ENCODE measurements at regions not wholly inside any gene's neighbourhood (a gene's known extent, or its start where the extent isn't known, plus 50 kb on each side); places are given as distances from the start of the nearest gene placed in this dataset.

DNA sequence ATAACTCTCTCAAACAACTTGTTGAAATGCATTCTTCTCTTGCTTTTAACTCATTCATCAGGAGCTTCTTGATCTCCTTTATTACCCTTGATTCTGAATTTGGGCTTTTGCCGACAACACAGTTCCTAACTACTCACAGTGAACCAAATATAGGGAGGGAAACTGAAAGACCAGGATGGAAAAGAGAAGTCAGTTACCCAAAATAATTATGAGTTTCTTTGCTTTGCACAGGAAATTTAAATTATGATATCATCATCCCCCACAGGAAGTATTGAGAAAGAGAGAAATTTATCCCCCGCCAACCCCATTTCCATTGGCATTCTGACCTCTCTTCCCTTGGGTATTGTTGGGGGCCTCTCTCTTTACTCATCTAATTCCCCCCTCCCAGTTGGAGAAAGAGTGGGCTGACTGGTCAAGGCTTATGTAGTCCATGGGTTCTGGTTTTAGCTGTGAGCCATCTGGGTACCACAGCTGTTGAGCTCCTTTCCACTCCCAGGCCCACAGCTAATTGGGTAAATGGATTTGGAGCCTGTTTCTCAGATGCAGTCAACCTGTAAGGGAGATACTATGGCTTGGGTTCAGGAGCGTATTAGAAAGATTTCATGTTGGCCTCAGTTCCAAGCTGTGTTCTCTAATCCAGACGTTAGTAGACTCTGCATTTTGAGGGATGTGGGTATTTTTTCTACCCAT is 109.0 kb downstream of the FZD1 start:
- CTCF ChIA-PET: interaction anchor here (0.6 kb wide), 1 partner anchor 15 kb away, joined by 3 read pairs; no protein-coding TSS in a partner anchor
- Mint-ChIP-seq H3K27ac (no peak overlapping the region), H3K27me3 (ENCODE audit: low read depth) (peaks cover 8% of the 10 kb centered on the region), H3K4me1 (peaks cover 26% of the 10 kb centered on the region), H3K9me3 (peaks cover 5% of the 10 kb centered on the region; the same call in 1 of the 2 replicates), H3K4me3 (no peak overlapping the region), H3K36me3 (no peaks in the 10 kb centered on the region)
- ATAC-seq (no peak), DNase-seq (ENCODE audit: low spot score) (no peak)
- no peak for TF ChIP-seq NR2C2 (CRISPR knock-in tag; IDR thresholded peaks at IDR 0.05)
- POLR2A ChIA-PET: no interaction called here

DNA sequence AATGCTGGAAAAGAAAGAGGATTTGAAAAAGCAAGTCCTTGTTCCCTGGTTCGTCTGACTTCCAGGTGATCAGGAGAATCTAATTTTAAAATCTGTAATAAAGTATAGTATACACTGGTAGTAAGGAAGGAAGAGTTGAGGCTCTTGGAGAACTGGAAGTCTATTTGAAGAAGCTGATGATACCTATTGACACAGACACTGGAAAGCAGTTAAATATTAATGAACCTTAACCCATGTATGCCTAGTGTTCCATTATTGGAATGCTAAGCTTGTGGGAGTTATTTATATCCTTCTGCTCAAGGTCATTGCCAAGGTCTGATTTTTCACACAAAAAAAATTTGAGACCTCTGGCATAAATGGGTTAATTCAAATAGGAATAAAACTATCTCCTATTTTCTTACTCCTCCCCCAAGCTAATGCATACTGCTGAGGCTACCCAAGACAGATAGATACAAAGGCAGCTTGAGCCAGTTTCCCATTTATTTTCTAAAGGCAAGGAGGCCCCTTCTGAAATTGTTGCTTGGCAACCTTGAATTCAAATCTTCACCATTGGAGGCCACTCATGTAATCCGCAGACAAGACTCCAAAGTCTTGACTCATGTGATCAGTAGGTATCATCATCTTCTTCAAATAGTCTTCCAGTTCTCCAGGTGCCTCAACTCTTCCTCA is 110.2 kb downstream of the FZD1 start:
- POLR2A ChIA-PET: no interaction called here
- CTCF ChIA-PET: no interaction called here

More for the DNA sequence above, 110.2 kb downstream of the FZD1 start:
- Mint-ChIP-seq H3K27me3 (ENCODE audit: low read depth) (no peaks in the 10 kb centered on the region; the same call in 1 of the 2 replicates), H3K9me3 (peaks cover 5% of the 10 kb centered on the region; the same call in 1 of the 2 replicates), H3K27ac (no peak overlapping the region), H3K36me3 (no peaks in the 10 kb centered on the region), H3K4me1 (peaks cover 18% of the 10 kb centered on the region), H3K4me3 (no peak overlapping the region)
- ATAC-seq (no peak), DNase-seq (ENCODE audit: low spot score) (no peak)
- TF ChIP-seq, protein P1, sequence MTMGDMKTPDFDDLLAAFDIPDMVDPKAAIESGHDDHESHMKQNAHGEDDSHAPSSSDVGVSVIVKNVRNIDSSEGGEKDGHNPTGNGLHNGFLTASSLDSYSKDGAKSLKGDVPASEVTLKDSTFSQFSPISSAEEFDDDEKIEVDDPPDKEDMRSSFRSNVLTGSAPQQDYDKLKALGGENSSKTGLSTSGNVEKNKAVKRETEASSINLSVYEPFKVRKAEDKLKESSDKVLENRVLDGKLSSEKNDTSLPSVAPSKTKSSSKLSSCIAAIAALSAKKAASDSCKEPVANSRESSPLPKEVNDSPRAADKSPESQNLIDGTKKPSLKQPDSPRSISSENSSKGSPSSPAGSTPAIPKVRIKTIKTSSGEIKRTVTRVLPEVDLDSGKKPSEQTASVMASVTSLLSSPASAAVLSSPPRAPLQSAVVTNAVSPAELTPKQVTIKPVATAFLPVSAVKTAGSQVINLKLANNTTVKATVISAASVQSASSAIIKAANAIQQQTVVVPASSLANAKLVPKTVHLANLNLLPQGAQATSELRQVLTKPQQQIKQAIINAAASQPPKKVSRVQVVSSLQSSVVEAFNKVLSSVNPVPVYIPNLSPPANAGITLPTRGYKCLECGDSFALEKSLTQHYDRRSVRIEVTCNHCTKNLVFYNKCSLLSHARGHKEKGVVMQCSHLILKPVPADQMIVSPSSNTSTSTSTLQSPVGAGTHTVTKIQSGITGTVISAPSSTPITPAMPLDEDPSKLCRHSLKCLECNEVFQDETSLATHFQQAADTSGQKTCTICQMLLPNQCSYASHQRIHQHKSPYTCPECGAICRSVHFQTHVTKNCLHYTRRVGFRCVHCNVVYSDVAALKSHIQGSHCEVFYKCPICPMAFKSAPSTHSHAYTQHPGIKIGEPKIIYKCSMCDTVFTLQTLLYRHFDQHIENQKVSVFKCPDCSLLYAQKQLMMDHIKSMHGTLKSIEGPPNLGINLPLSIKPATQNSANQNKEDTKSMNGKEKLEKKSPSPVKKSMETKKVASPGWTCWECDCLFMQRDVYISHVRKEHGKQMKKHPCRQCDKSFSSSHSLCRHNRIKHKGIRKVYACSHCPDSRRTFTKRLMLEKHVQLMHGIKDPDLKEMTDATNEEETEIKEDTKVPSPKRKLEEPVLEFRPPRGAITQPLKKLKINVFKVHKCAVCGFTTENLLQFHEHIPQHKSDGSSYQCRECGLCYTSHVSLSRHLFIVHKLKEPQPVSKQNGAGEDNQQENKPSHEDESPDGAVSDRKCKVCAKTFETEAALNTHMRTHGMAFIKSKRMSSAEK (CRISPR knock-in tag; IDR thresholded peaks at IDR 0.05; ENCODE audit: borderline replicate concordance): no peak
- TF ChIP-seq, protein P2, sequence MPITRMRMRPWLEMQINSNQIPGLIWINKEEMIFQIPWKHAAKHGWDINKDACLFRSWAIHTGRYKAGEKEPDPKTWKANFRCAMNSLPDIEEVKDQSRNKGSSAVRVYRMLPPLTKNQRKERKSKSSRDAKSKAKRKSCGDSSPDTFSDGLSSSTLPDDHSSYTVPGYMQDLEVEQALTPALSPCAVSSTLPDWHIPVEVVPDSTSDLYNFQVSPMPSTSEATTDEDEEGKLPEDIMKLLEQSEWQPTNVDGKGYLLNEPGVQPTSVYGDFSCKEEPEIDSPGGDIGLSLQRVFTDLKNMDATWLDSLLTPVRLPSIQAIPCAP (CRISPR knock-in tag; IDR thresholded peaks at IDR 0.05): no peak
- TF ChIP-seq GTF2I (CRISPR knock-in tag; conservative IDR thresholded peaks at IDR 0.05) (no peak), NFATC4 (CRISPR knock-in tag; IDR thresholded peaks at IDR 0.05) (no peak), GABPB1 (CRISPR knock-in tag; IDR thresholded peaks at IDR 0.05) (no peak), ESRRA (CRISPR knock-in tag; IDR thresholded peaks at IDR 0.05; ENCODE audit: borderline replicate concordance) (no peak)
- TF ChIP-seq, protein P3, sequence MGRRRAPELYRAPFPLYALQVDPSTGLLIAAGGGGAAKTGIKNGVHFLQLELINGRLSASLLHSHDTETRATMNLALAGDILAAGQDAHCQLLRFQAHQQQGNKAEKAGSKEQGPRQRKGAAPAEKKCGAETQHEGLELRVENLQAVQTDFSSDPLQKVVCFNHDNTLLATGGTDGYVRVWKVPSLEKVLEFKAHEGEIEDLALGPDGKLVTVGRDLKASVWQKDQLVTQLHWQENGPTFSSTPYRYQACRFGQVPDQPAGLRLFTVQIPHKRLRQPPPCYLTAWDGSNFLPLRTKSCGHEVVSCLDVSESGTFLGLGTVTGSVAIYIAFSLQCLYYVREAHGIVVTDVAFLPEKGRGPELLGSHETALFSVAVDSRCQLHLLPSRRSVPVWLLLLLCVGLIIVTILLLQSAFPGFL (CRISPR knock-in tag; IDR thresholded peaks at IDR 0.05; ENCODE audit: borderline replicate concordance): no peak
- TF ChIP-seq, protein P4, sequence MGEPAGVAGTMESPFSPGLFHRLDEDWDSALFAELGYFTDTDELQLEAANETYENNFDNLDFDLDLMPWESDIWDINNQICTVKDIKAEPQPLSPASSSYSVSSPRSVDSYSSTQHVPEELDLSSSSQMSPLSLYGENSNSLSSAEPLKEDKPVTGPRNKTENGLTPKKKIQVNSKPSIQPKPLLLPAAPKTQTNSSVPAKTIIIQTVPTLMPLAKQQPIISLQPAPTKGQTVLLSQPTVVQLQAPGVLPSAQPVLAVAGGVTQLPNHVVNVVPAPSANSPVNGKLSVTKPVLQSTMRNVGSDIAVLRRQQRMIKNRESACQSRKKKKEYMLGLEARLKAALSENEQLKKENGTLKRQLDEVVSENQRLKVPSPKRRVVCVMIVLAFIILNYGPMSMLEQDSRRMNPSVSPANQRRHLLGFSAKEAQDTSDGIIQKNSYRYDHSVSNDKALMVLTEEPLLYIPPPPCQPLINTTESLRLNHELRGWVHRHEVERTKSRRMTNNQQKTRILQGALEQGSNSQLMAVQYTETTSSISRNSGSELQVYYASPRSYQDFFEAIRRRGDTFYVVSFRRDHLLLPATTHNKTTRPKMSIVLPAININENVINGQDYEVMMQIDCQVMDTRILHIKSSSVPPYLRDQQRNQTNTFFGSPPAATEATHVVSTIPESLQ (CRISPR knock-in tag; IDR thresholded peaks at IDR 0.05): no peak
- TF ChIP-seq, protein P5, sequence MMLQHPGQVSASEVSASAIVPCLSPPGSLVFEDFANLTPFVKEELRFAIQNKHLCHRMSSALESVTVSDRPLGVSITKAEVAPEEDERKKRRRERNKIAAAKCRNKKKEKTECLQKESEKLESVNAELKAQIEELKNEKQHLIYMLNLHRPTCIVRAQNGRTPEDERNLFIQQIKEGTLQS (CRISPR knock-in tag; conservative IDR thresholded peaks at IDR 0.05): no peak
- TF ChIP-seq, protein P6, sequence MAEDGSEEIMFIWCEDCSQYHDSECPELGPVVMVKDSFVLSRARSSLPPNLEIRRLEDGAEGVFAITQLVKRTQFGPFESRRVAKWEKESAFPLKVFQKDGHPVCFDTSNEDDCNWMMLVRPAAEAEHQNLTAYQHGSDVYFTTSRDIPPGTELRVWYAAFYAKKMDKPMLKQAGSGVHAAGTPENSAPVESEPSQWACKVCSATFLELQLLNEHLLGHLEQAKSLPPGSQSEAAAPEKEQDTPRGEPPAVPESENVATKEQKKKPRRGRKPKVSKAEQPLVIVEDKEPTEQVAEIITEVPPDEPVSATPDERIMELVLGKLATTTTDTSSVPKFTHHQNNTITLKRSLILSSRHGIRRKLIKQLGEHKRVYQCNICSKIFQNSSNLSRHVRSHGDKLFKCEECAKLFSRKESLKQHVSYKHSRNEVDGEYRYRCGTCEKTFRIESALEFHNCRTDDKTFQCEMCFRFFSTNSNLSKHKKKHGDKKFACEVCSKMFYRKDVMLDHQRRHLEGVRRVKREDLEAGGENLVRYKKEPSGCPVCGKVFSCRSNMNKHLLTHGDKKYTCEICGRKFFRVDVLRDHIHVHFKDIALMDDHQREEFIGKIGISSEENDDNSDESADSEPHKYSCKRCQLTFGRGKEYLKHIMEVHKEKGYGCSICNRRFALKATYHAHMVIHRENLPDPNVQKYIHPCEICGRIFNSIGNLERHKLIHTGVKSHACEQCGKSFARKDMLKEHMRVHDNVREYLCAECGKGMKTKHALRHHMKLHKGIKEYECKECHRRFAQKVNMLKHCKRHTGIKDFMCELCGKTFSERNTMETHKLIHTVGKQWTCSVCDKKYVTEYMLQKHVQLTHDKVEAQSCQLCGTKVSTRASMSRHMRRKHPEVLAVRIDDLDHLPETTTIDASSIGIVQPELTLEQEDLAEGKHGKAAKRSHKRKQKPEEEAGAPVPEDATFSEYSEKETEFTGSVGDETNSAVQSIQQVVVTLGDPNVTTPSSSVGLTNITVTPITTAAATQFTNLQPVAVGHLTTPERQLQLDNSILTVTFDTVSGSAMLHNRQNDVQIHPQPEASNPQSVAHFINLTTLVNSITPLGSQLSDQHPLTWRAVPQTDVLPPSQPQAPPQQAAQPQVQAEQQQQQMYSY (CRISPR knock-in tag; IDR thresholded peaks at IDR 0.05): no peak
